ENCODE measurements at regions not wholly inside any gene's neighbourhood (a gene's known extent, or its start where the extent isn't known, plus 50 kb on each side); places are given as distances from the start of the nearest gene placed in this dataset.
A peak's percentile ranks its signal among the peaks of the same experiment; 100 is the strongest.

DNA sequence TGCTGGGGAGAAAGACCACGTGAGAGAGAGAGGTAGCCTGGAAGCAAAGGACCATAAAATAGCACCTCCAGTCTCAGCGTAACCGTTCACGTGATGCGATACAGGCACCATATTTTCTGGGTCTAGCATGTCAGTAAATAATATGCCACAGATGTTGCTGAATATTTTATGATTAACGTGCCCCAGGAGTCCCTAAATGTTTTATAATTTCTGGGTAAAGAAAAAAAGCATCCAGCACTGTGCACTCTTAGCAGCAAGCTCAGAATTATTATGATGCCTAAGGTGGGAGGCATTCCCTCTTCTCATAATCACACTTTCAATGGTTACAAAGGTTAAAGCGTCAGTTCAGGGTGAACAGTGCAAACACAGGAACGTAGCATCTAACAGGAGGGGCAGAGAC, 121.8 kb downstream of the CAVIN4 start:
- FAIRE-seq, result no peak
- Histone ChIP-seq H3K4me1 (peaks cover 0 to 7% (median 0%) of the 10 kb centered on the region in 3 donors), H3K36me3 (no peaks in the 10 kb centered on the region), H3K9me3 (no peaks in the 10 kb centered on the region), H3K27ac (no peak overlapping the region), H3K4me3 (no peak overlapping the region), H3K27me3 (no peaks in the 10 kb centered on the region)
- 63 to 65% methylated on average over 8 of the region's 8 CpGs for WGBS, 2 donors
- TF ChIP-seq, protein P1, sequence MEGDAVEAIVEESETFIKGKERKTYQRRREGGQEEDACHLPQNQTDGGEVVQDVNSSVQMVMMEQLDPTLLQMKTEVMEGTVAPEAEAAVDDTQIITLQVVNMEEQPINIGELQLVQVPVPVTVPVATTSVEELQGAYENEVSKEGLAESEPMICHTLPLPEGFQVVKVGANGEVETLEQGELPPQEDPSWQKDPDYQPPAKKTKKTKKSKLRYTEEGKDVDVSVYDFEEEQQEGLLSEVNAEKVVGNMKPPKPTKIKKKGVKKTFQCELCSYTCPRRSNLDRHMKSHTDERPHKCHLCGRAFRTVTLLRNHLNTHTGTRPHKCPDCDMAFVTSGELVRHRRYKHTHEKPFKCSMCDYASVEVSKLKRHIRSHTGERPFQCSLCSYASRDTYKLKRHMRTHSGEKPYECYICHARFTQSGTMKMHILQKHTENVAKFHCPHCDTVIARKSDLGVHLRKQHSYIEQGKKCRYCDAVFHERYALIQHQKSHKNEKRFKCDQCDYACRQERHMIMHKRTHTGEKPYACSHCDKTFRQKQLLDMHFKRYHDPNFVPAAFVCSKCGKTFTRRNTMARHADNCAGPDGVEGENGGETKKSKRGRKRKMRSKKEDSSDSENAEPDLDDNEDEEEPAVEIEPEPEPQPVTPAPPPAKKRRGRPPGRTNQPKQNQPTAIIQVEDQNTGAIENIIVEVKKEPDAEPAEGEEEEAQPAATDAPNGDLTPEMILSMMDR (IDR thresholded peaks at IDR 0.05), result no peak
- intact Hi-C loops (cut with DNase I), result no loop called here
- no peak for DNase-seq
- no peak for ATAC-seq

DNA sequence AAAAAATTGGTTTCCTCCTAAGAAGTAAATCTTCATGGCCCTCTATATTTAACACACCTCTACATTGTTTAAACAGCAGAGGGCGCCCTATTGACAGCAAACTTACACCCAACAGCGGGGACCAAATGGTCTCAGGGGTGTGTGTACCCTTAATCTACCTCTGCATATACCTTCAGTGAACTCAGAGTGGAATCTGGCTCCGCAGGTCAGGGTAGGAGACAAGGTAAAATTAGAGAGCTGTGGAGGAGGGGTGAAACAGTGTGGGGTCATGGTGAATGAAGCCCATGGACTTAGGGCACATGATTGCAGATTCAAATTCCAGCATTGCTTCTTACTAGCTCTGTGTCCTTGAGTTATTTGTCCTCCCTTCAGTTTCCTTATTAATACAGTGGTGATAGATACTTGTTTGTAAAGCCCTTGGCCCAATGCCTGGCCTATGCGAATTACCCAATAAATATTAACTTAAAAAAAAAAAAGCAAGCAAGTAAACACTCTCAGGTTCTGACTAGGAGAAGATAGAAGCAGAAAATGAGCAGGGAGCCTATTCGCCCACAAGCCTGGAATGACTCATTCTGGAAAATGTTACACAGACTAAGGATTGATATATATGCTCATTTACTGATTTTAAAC, 122.9 kb downstream of the CAVIN4 start:
- intact Hi-C loops (cut with DNase I), result no loop called here
- Histone ChIP-seq H3K27me3 (no peaks in the 10 kb centered on the region), H3K27ac (peak overlapping the region in 1 of 4 donors; percentile 22), H3K4me3 (no peak overlapping the region), H3K4me1 (peaks cover 0 to 7% (median 0%) of the 10 kb centered on the region in 3 donors), H3K9me3 (no peaks in the 10 kb centered on the region), H3K36me3 (no peaks in the 10 kb centered on the region)
- FAIRE-seq (no peak), ATAC-seq (peak; percentile 87 to 92 (median 90)), DNase-seq (peak in 4 of 6 donors; percentile 16 to 53 (median 31))
- TF ChIP-seq, protein P1 (IDR thresholded peaks at IDR 0.05), result peak in 3 of 4 donors; percentile 29 to 46 (median 30)
- WGBS, 2 donors, result 3 to 4% methylated on average over 5 of the region's 5 CpGs

DNA sequence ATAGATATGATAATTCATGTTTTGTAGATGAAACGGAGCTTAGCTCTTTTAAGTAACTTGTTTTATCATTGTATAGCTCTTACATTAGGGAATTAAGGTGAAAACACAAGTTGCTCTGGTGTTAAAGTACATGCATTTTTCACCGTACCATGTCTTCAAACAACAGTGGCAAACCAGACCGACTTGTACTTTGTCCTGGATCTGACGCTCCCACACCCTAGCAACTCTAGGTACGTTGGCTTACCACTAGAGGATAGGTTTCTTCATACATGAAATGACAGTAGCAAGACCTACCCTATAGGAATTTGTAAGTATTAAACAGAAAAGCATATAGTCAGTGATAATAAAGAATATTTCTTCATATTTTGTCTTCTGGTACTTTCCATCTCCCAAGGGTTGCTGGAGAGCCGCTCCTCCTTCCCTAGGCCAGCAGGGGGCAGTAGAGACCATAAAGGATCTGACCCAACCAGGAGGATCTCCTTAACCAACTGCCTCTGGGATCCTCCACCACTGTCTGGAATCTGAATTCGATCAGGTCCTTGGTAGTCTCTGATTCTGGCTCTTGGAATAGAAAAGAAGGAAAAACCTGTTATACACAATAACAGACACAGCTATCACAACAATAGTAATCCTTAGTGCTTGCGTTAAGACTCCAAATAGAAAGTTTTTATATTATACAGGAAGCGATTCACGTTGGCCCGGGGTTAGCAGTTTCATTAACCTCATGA, 136.7 kb downstream of the CAVIN4 start:
- H3K4me1 ChIP-seq, result no peaks in the 10 kb centered on the region
- intact Hi-C loops (cut with DNase I), result loop anchor here in 1 of 3 donors (10.0 kb wide), 2 partner anchors 520 to 590 kb away; no protein-coding TSS in a partner anchor
- H3K36me3 ChIP-seq, result no peaks in the 10 kb centered on the region
- H3K9me3 ChIP-seq, result no peaks in the 10 kb centered on the region
- no peaks in the 10 kb centered on the region for H3K27me3 ChIP-seq
- DNase-seq (peak; percentile 37 to 77 (median 60)), ATAC-seq (peak; percentile 60 to 94 (median 89)), FAIRE-seq (no peak)
- TF ChIP-seq, protein P1 (IDR thresholded peaks at IDR 0.05), result peak; percentile 71 to 95 (median 88)
- no peak overlapping the region for H3K27ac ChIP-seq
- no peak overlapping the region for H3K4me3 ChIP-seq
- WGBS, 2 donors, result 59 to 64% methylated on average over 11 of the region's 11 CpGs

DNA sequence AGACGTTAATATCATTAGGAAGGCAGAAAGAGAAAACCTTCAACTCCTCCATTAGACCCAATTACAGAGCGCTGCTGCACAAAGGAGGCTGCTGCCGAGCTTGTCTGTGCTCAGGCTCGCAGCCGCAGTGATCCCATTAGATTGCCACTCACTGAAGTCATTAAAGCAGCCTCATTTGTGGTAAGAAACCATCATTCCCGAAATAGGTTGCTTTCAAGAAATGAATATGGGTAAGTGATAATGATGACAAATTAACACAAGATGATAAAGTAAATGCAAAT, 137.2 kb downstream of the CAVIN4 start:
- Histone ChIP-seq H3K9me3 (no peaks in the 10 kb centered on the region), H3K27ac (no peak overlapping the region), H3K36me3 (no peaks in the 10 kb centered on the region), H3K4me3 (no peak overlapping the region), H3K4me1 (no peaks in the 10 kb centered on the region), H3K27me3 (no peaks in the 10 kb centered on the region)
- no peak for FAIRE-seq
- TF ChIP-seq, protein P1 (IDR thresholded peaks at IDR 0.05), result no peak
- no peak for ATAC-seq
- no peak for DNase-seq
- WGBS, 2 donors, result 66 to 69% methylated on average over 6 of the region's 6 CpGs
- intact Hi-C loops (cut with DNase I), result loop anchor here in 1 of 3 donors (10.0 kb wide), 2 partner anchors 520 to 590 kb away; no protein-coding TSS in a partner anchor

DNA sequence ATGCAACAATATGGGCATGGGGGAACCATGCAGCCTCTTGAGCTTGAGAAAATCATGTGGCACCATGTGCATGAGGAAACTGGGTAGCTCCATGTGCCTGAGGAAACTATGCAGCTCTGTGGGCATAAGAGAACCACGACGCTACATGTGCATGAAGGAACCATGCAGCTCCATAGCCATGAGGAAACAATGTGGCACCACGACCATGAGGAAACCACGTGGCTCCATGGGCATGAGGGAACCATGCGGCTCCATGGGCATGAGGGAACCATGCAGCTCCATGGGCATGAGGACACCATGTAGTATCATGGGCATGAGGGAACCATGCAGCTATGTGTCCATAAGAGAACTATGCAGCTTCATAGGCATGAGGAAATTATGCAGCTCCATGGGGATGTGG, 140.8 kb downstream of the CAVIN4 start:
- no peaks in the 10 kb centered on the region for H3K9me3 ChIP-seq
- intact Hi-C loops (cut with DNase I), result loop anchor here in 1 of 3 donors (10.0 kb wide), 2 partner anchors 516 to 586 kb away; no protein-coding TSS in a partner anchor
- 69 to 86% methylated on average over 5 of the region's 5 CpGs for WGBS, 2 donors
- DNase-seq (no peak), ATAC-seq (no peak), FAIRE-seq (no peak)
- H3K27ac ChIP-seq, result no peak overlapping the region
- TF ChIP-seq, protein P1 (IDR thresholded peaks at IDR 0.05), result no peak
- no peak overlapping the region for H3K4me3 ChIP-seq
- no peaks in the 10 kb centered on the region for H3K4me1 ChIP-seq
- H3K36me3 ChIP-seq, result no peaks in the 10 kb centered on the region
- H3K27me3 ChIP-seq, result no peaks in the 10 kb centered on the region

Measured in pancreas (tissue), 10 donors.